Vagina (tissue), 2 donors: ENCODE measurements at regions not wholly inside any gene's neighbourhood (a gene's known extent, or its start where the extent isn't known, plus 50 kb on each side); places are given as distances from the start of the nearest gene placed in this dataset.

Experiments used
- POLR2A ChIP-seq, 2 donors: fragments of 450-650 bp; IDR thresholded peaks; one replicate each; pipeline ENCODE4 v1.6.1; 2017; ENCODE audit warnings: antibody characterized with exemption in 2 of 2, mild to moderate bottlenecking in 2 of 2, moderate library complexity in 2 of 2
- TF ChIP-seq, protein P1 (sequence below), 3 experiments: fragments of 450-650 bp in 2 of 3; fragments of 200-600 bp in 1 of 3; sonication (generic) in 1 of 3; IDR thresholded peaks; one replicate each; pipeline ENCODE4 v1.5.1; 2017 to 2019; ENCODE audit warnings: antibody characterized with exemption in 3 of 3, mild to moderate bottlenecking in 2 of 3, moderate library complexity in 2 of 3

GRCh38 chr12:131459773-131460365 lies 251.0 kb upstream of the SFSWAP start:
- TF ChIP-seq, protein P1, sequence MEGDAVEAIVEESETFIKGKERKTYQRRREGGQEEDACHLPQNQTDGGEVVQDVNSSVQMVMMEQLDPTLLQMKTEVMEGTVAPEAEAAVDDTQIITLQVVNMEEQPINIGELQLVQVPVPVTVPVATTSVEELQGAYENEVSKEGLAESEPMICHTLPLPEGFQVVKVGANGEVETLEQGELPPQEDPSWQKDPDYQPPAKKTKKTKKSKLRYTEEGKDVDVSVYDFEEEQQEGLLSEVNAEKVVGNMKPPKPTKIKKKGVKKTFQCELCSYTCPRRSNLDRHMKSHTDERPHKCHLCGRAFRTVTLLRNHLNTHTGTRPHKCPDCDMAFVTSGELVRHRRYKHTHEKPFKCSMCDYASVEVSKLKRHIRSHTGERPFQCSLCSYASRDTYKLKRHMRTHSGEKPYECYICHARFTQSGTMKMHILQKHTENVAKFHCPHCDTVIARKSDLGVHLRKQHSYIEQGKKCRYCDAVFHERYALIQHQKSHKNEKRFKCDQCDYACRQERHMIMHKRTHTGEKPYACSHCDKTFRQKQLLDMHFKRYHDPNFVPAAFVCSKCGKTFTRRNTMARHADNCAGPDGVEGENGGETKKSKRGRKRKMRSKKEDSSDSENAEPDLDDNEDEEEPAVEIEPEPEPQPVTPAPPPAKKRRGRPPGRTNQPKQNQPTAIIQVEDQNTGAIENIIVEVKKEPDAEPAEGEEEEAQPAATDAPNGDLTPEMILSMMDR (IDR thresholded peaks at IDR 0.05), result no peak
- TF ChIP-seq POLR2A (IDR thresholded peaks at IDR 0.05), result no peak
